Right lobe of liver (tissue), 4 donors: ENCODE measurements at regions not wholly inside any gene's neighbourhood (a gene's known extent, or its start where the extent isn't known, plus 50 kb on each side); places are given as distances from the start of the nearest gene placed in this dataset.

ENCODE experiments used
- POLR2A ChIP-seq: fragments of 450-650 bp; IDR thresholded peaks from one replicate; pipeline ENCODE4 v1.6.1; 2017; ENCODE audit warnings: antibody characterized with exemption, mild to moderate bottlenecking
- TF ChIP-seq, protein P1 (sequence below), 4 donors: fragments of 200-600 bp in 3 of 4; fragments of 450-650 bp in 1 of 4; IDR thresholded peaks; one replicate each; pipeline versions ENCODE4 v1.5.1 to v1.8.0; 2016 to 2022; ENCODE audit warnings: antibody characterized with exemption in 4 of 4, mild to moderate bottlenecking in 2 of 4
- donor health status: DM: no; HTN: no; CAD: no.
- donor health status: DM: no; HTN: no; CAD: no.
- donor health status: DM: no; HTN: yes; CAD: no.

GRCh38 chr4:11074581-11075241 is 354.0 kb downstream of the HS3ST1 start:
- TF ChIP-seq, protein P1, sequence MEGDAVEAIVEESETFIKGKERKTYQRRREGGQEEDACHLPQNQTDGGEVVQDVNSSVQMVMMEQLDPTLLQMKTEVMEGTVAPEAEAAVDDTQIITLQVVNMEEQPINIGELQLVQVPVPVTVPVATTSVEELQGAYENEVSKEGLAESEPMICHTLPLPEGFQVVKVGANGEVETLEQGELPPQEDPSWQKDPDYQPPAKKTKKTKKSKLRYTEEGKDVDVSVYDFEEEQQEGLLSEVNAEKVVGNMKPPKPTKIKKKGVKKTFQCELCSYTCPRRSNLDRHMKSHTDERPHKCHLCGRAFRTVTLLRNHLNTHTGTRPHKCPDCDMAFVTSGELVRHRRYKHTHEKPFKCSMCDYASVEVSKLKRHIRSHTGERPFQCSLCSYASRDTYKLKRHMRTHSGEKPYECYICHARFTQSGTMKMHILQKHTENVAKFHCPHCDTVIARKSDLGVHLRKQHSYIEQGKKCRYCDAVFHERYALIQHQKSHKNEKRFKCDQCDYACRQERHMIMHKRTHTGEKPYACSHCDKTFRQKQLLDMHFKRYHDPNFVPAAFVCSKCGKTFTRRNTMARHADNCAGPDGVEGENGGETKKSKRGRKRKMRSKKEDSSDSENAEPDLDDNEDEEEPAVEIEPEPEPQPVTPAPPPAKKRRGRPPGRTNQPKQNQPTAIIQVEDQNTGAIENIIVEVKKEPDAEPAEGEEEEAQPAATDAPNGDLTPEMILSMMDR (IDR thresholded peaks at IDR 0.05) = no peak
- TF ChIP-seq POLR2A = no peak
